ENCODE measurements at regions not wholly inside any gene's neighbourhood (a gene's known extent, or its start where the extent isn't known, plus 50 kb on each side); places are given as distances from the start of the nearest gene placed in this dataset.

DNA sequence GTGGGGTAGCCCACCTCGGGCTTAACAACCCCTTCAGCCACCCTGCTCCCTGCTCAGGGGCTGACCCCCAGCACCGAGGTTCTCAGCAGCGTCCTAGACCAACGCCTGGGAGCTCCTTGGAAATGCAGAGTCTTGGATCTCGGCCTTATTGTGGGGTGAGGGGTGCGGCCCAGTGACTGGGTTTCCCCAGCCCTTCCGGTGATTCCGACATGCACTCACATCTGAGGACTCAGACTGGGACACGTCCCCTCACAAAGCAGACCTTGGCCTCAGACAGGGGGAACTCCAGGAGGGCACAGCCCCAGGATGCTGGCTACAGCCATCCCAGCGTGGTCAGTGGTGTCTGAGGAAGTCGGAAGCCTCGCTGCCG, 117.7 kb downstream of the RFLNA start:
- peak; percentile 55 for DNase-seq (ENCODE audit: low read depth)
- TF ChIP-seq, protein P1, sequence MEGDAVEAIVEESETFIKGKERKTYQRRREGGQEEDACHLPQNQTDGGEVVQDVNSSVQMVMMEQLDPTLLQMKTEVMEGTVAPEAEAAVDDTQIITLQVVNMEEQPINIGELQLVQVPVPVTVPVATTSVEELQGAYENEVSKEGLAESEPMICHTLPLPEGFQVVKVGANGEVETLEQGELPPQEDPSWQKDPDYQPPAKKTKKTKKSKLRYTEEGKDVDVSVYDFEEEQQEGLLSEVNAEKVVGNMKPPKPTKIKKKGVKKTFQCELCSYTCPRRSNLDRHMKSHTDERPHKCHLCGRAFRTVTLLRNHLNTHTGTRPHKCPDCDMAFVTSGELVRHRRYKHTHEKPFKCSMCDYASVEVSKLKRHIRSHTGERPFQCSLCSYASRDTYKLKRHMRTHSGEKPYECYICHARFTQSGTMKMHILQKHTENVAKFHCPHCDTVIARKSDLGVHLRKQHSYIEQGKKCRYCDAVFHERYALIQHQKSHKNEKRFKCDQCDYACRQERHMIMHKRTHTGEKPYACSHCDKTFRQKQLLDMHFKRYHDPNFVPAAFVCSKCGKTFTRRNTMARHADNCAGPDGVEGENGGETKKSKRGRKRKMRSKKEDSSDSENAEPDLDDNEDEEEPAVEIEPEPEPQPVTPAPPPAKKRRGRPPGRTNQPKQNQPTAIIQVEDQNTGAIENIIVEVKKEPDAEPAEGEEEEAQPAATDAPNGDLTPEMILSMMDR (IDR thresholded peaks at IDR 0.05; ENCODE audit: insufficient read depth, low read length) = no peak
- H3K4me3 ChIP-seq (ENCODE audit: low read depth, low read length) = no peak overlapping the region

GRCh38 chr12:124411953-124412645, 117.2 kb downstream of the RFLNA start:
- no peak overlapping the region for H3K4me3 ChIP-seq (ENCODE audit: low read depth, low read length)
- no peak for DNase-seq (ENCODE audit: low read depth)
- TF ChIP-seq, protein P1 (IDR thresholded peaks at IDR 0.05; ENCODE audit: insufficient read depth, low read length) = no peak

DNA sequence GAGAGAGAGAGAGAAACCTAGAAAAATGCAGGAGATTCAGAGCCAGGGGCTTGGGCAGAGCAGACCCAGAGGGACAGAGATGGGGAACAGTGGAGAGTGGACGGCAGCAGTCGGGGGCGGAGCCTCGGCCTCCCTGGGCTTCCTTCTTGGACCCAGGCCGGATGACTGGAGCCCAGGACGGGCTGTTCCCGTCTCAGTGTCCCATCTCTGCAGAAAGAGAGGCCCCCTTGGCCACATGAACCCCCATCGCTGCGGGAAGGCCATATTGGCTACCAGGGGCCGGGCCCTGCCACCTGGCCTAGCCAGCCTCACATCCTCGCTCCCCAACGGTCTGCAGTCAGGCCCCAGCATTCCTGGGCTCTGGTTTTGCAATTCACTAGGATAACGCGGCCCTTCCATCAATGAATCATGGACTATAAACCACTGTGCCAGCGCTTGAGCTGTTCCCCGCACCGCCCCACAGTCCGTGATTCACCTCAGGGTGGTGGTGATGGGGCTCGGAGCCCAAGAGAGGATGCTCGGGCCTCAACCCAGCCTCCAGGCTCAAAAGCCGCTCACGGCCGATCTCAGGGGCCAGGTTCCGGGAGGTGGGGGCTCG, 116.5 kb downstream of the RFLNA start:
- TF ChIP-seq, protein P1 (IDR thresholded peaks at IDR 0.05; ENCODE audit: insufficient read depth, low read length) = no peak
- DNase-seq (ENCODE audit: low read depth) = peak; percentile 96
- H3K4me3 ChIP-seq (ENCODE audit: low read depth, low read length) = peak overlapping the region; percentile 17

- H3K4me3 ChIP-seq (ENCODE audit: low read depth, low read length) = no peak overlapping the region
- TF ChIP-seq, protein P1 (IDR thresholded peaks at IDR 0.05; ENCODE audit: insufficient read depth, low read length) = no peak
- no peak for DNase-seq (ENCODE audit: low read depth)
Measured at GRCh38 chr12:124410354-124411175, 115.7 kb downstream of the RFLNA start.

DNA sequence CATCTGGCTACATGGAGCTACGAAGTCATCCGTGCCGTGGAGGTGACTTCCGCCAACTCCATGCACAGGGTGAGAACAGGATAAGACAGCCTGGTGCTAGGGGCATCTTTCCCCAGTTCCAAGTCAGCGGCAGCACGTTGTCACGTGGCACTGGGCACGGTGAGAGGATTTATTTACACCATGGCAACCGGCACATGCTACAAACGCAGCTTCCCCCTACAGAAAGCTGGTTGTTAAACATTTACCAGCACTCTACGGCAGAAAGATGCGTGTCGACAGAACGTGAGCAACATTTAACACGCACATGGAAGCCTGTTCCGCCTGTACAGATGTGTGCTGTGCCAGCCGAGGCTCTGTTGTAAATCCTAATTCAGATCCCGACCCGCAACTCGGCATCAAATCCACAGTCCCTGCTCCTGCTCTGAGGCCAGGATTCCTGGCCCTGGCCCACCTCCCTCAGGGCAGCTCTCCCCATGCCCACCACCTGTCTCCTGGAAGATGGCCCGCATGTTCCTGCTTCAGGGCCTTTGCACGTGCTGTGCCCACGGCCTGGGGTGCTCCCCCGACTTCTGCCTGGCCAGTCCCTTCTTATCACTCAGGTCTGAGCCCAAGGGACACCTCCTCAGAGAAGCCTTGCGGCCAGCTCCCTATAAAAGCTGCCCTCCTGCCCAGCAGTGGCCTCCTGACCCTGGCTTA, 114.1 kb downstream of the RFLNA start:
- no peak overlapping the region for H3K4me3 ChIP-seq (ENCODE audit: low read depth, low read length)
- DNase-seq (ENCODE audit: low read depth) = no peak
- TF ChIP-seq, protein P1 (IDR thresholded peaks at IDR 0.05; ENCODE audit: insufficient read depth, low read length) = no peak

GRCh38 chr12:124407074-124407473, 112.2 kb downstream of the RFLNA start:
- H3K4me3 ChIP-seq (ENCODE audit: low read depth, low read length) = no peak overlapping the region
- DNase-seq (ENCODE audit: low read depth) = no peak
- TF ChIP-seq, protein P1 (IDR thresholded peaks at IDR 0.05; ENCODE audit: insufficient read depth, low read length) = no peak
